Endothelial cell of umbilical vein (primary cell): ENCODE measurements at regions not wholly inside any gene's neighbourhood (a gene's known extent, or its start where the extent isn't known, plus 50 kb on each side); places are given as distances from the start of the nearest gene placed in this dataset.
A peak's percentile ranks its signal among the peaks of the same experiment; 100 is the strongest.

Experiments used
- BruUV-seq: library from RNA; stranded (reverse); fragments of 400-500 nt; replicated peaks from 2 replicates; lab custom pipeline; 2021; lab: Mats Ljungman, UMichigan
- CTCF ChIA-PET: fragments of 300-600, 350-600 bp; sonication (Branson Sonifier 250); formaldehyde crosslinking; loops from one replicate; lab custom pipeline; 2021; ENCODE audit warnings: antibody characterized with exemption, inconsistent platforms; lab: Charles Lee
- POLR2A ChIA-PET: fragments of 300-600, 350-600 bp; sonication (Branson Sonifier 250); formaldehyde crosslinking; loops from one replicate; lab custom pipeline; 2021; ENCODE audit warnings: antibody characterized with exemption, inconsistent platforms; lab: Charles Lee
- DNase-seq: peaks from one replicate; pipeline ENCODE4 v3.0.0-alpha.2; 2011; ENCODE audit warnings: low read depth, low spot score
- FAIRE-seq: peaks from 2 replicates; lab custom pipeline; 2011; peaks lifted over from hg19 to GRCh38; lab: Jason Lieb, UNC
- H2AFZ ChIP-seq: 2 replicates; pipeline ENCODE4 v1.6.0; 2012; ENCODE audit warnings: low read depth, low read length, control low read depth, inconsistent platforms
- H3K27ac ChIP-seq: 2 replicates; pipeline ENCODE4 v1.5.1; 2011; ENCODE audit warnings: low read depth, mild to moderate bottlenecking, control low read depth, low read length, moderate library complexity; ENCODE audit not compliant: insufficient read depth
- H3K27me3 ChIP-seq, 2 experiments: 2 replicates each; pipeline versions ENCODE4 v1.6.0 to v1.6.1; 2011; ENCODE audit warnings: low read length in 2 of 2, mixed read lengths in 1 of 2; ENCODE audit not compliant: control insufficient read depth in 2 of 2, insufficient read depth in 2 of 2
- H3K36me3 ChIP-seq, 2 experiments: 2 replicates in 1 of 2; 3 replicates in 1 of 2; pipeline ENCODE4 v1.5.1; 2011; ENCODE audit warnings: low read length in 2 of 2, mild to moderate bottlenecking in 1 of 2, moderate library complexity in 1 of 2; ENCODE audit not compliant: control insufficient read depth in 2 of 2, insufficient read depth in 2 of 2; ENCODE audit errors: extremely low read depth in 1 of 2
- H3K4me1 ChIP-seq: 3 replicates; pipeline ENCODE4 v1.5.1; 2011; ENCODE audit warnings: mild to moderate bottlenecking, low read length; ENCODE audit not compliant: control insufficient read depth, insufficient read depth; ENCODE audit errors: extremely low read depth
- H3K4me2 ChIP-seq: 2 replicates; pipeline ENCODE4 v1.6.1; 2011; ENCODE audit warnings: low read length, control low read depth, mixed read lengths; ENCODE audit not compliant: insufficient read depth
- H3K4me3 ChIP-seq, 3 experiments: fragments of 200-600 bp in 1 of 3; sonication (generic), shearing (Covaris generic) in 1 of 3; replicated peaks in 1 of 3; 2 replicates each; pipeline ENCODE4 v1.5.1; 2011 to 2016; ENCODE audit warnings: control low read depth in 3 of 3, low read length in 3 of 3, mild to moderate bottlenecking in 2 of 3, inconsistent platforms in 1 of 3, low read depth in 1 of 3, moderate library complexity in 1 of 3; ENCODE audit not compliant: insufficient read depth in 1 of 3
- H3K79me2 ChIP-seq: 2 replicates; pipeline ENCODE4 v1.6.0; 2012; ENCODE audit warnings: low read length, inconsistent platforms; ENCODE audit not compliant: control insufficient read depth, insufficient read depth
- H3K9ac ChIP-seq: replicated peaks from 2 replicates; pipeline ENCODE3; 2011; ENCODE audit warnings: low read length, control low read depth; ENCODE audit not compliant: insufficient read depth; ENCODE audit errors: extremely low read depth
- H3K9me1 ChIP-seq: replicated peaks from 3 replicates; pipeline ENCODE4 v1.6.0; 2011; ENCODE audit warnings: mild to moderate bottlenecking, low read length; ENCODE audit not compliant: control insufficient read depth, insufficient read depth; ENCODE audit errors: extremely low read depth
- H3K9me3 ChIP-seq: replicated peaks from 2 replicates; pipeline ENCODE4 v1.5.1; 2012; ENCODE audit warnings: low read length, inconsistent platforms; ENCODE audit not compliant: control insufficient read depth, insufficient read depth
- H4K20me1 ChIP-seq: replicated peaks from 2 replicates; pipeline ENCODE3; 2011; ENCODE audit warnings: mild to moderate bottlenecking, low read length; ENCODE audit not compliant: control insufficient read depth, insufficient read depth; ENCODE audit errors: extremely low read depth
- CTCF ChIP-seq, 2 donors: IDR thresholded peaks; 1 replicate in 1 of 2; 2 replicates in 1 of 2; pipeline ENCODE4 v1.5.1; 2011; ENCODE audit warnings: low read length in 2 of 2, mild to moderate bottlenecking in 2 of 2, moderate library complexity in 2 of 2, control low read depth in 1 of 2, inconsistent platforms in 1 of 2, low read depth in 1 of 2; ENCODE audit not compliant: insufficient read depth in 1 of 2; ENCODE audit errors: extremely low read depth in 1 of 2
- EZH2 ChIP-seq: IDR thresholded peaks from 2 replicates; pipeline ENCODE4 v1.6.1; 2012; ENCODE audit warnings: borderline replicate concordance, low read depth, mild to moderate bottlenecking, moderate library complexity, low read length, inconsistent platforms; ENCODE audit not compliant: severe bottlenecking
- FOS ChIP-seq: IDR thresholded peaks from 2 replicates; pipeline ENCODE4 v1.6.1; 2011; ENCODE audit warnings: mild to moderate bottlenecking, low read length, moderate library complexity, borderline replicate concordance; ENCODE audit not compliant: insufficient read depth
- GATA2 ChIP-seq: IDR thresholded peaks from 2 replicates; pipeline ENCODE4 v1.7.0; 2011; ENCODE audit warnings: low read depth, mild to moderate bottlenecking, moderate library complexity, mixed read lengths, low read length; ENCODE audit not compliant: insufficient read length, insufficient read depth
- JUN ChIP-seq: IDR thresholded peaks from 2 replicates; pipeline ENCODE4 v1.6.1; 2011; ENCODE audit warnings: borderline replicate concordance, low read depth; ENCODE audit not compliant: insufficient read length, insufficient read depth
- MAX ChIP-seq: IDR thresholded peaks from 2 replicates; pipeline ENCODE4 v1.6.1; 2011; ENCODE audit not compliant: insufficient read depth, insufficient read length
- MYC ChIP-seq: IDR thresholded peaks from one replicate; pipeline ENCODE4 v1.6.1; 2011; ENCODE audit warnings: mild to moderate bottlenecking, low read depth, low read length
- dilution Hi-C: fragments of 300-500 bp; cut with MboI; formaldehyde crosslinking; loops from one replicate; pipeline ENCODE4 v1.15.0; 2019; ENCODE audit warnings: low sequenced_read_pairs; ENCODE audit not compliant: extremely low pct_ligation_motif_present
- intact Hi-C: fragments of 100-400 bp; cut with micrococcal nuclease; formaldehyde crosslinking; loops from one replicate; pipeline ENCODE4 v1.10.0; 2022

GRCh38 chr6:78599526-78599925 is 267.8 kb upstream of the IRAK1BP1 start:
- no peaks in the 10 kb centered on the region for H3K27me3 ChIP-seq
- no peak overlapping the region for H3K4me3 ChIP-seq
- dilution Hi-C loops, result no loop called here
- H3K4me2 ChIP-seq, result peak overlapping the region; percentile 45
- H3K9me1 ChIP-seq, result no peaks in the 10 kb centered on the region
- no peak for TF ChIP-seq CTCF (IDR thresholded peaks at IDR 0.05; ENCODE audit: extremely low read depth in 1 of 2, insufficient read depth in 1 of 2, low read depth in 1 of 2, low read length in 2 of 2)
- no peak for TF ChIP-seq JUN
- no peak for TF ChIP-seq FOS
- TF ChIP-seq GATA2, result no peak
- no peak for TF ChIP-seq EZH2
- no peak for TF ChIP-seq MYC
- TF ChIP-seq MAX, result no peak
- DNase-seq (peak; percentile 43), FAIRE-seq (no peak)
- intact Hi-C loops, result loop anchor here (1.0 to 5.0 kb wide), 8 partner anchors 8 to 1307 kb away; no protein-coding TSS in a partner anchor
- no peaks in the 10 kb centered on the region for H4K20me1 ChIP-seq
- H3K27ac ChIP-seq, result peak overlapping the region; percentile 82
- H3K79me2 ChIP-seq, result peaks cover 25% of the 10 kb centered on the region
- H3K9me3 ChIP-seq, result no peaks in the 10 kb centered on the region
- H3K9ac ChIP-seq, result peak overlapping the region; percentile 21
- no peak overlapping the region for H2AFZ ChIP-seq
- CTCF ChIA-PET, result interaction anchor here (1.0 to 3.4 kb wide), 5 partner anchors 10 to 210 kb away, joined by 3 to 11 read pairs (median 7); no protein-coding TSS in a partner anchor
- POLR2A ChIA-PET, result interaction anchor here (0.7 to 1.2 kb wide), 3 partner anchors 7 to 364 kb away, joined by 3 to 9 read pairs (median 6); no protein-coding TSS in a partner anchor
- TSS peak; percentile 83 for BruUV-seq
- H3K4me1 ChIP-seq, result peaks cover 86% of the 10 kb centered on the region
- peaks cover 0 to 4% of the 10 kb centered on the region in 2 experiments for H3K36me3 ChIP-seq
